ENCODE measurements at regions not wholly inside any gene's neighbourhood (a gene's known extent, or its start where the extent isn't known, plus 50 kb on each side); places are given as distances from the start of the nearest gene placed in this dataset.

- DNase-seq, result no peak
These were observed 138.4 kb upstream of the SPDL1 start for GRCh38 chr5:169445191-169445590.

- no peak for DNase-seq
These were observed 140.4 kb upstream of the SPDL1 start for GRCh38 chr5:169442913-169443784.

GRCh38 chr5:169442403-169442874, 141.1 kb upstream of the SPDL1 start:
- DNase-seq, result no peak

- DNase-seq, result no peak
These were observed 139.3 kb upstream of the SLIT3 start for GRCh38 chr5:169440107-169440705.

GRCh38 chr5:169439362-169439761, 138.4 kb upstream of the SLIT3 start:
- DNase-seq, result no peak

- no peak for DNase-seq
These were observed 134.7 kb upstream of the SLIT3 start for GRCh38 chr5:169435506-169436229.

- DNase-seq, result no peak
These were observed 132.3 kb upstream of the SLIT3 start for GRCh38 chr5:169433221-169433651.

DNA sequence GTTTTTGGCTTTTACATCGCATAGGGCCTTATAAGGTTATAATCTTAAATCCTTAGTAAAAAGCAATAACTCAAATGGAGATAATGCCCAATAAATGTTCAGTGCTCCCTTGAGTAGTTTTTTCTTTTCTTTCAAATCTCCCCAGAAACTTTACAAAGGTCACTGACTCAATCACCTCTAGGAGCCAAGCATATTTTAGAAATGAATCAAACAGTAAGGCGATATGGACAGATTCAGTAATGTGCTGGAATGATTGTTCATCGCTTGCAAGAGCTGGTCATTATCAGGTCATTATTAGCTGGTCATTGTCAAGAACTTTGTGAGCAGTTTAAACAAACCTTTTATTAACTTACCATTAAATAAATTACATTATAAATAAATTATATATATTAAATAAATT, 130.4 kb upstream of the SLIT3 start:
- no peak for DNase-seq

DNA sequence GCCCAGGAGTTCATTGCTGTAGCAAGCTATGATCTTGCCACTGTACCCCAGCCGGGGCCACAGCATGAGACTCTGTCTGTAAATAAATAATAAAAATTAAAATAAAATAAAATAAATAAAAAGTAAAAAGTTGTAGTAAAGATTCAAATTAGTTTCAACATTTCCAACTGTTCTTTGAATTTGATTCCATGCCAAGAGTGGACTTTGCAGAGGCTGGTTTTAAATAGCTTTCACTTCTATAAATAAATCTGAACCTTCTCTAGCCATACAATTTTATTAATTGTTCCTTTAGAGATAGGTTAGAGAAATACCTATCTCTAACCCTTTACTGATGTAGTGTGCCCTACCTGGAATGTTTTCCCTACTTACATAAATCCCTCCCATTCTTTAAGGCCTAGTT, 129.7 kb upstream of the SLIT3 start:
- DNase-seq, result no peak

GRCh38 chr5:169429044-169429443, 128.1 kb upstream of the SLIT3 start:
- DNase-seq, result no peak

DNA sequence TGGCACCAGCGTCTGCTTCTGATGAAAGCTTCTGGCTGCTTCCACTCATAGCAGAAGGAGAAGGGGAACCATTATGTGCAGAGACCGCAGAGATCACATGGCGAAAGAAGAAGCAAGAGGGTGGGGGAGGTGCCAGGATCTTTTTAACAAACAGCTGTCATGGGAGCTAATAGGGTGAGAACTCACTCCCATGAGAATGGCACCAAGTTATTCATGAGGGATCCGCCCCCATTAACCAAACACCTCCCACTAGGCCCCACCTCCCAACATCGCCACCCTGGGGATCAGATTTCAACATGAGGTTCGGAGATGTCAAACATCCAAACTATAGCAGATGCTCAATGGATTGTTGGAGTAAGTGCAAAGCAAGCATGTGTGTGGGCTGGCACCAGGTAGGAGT, 125.8 kb upstream of the SLIT3 start:
- peak; percentile 37 for DNase-seq

DNA sequence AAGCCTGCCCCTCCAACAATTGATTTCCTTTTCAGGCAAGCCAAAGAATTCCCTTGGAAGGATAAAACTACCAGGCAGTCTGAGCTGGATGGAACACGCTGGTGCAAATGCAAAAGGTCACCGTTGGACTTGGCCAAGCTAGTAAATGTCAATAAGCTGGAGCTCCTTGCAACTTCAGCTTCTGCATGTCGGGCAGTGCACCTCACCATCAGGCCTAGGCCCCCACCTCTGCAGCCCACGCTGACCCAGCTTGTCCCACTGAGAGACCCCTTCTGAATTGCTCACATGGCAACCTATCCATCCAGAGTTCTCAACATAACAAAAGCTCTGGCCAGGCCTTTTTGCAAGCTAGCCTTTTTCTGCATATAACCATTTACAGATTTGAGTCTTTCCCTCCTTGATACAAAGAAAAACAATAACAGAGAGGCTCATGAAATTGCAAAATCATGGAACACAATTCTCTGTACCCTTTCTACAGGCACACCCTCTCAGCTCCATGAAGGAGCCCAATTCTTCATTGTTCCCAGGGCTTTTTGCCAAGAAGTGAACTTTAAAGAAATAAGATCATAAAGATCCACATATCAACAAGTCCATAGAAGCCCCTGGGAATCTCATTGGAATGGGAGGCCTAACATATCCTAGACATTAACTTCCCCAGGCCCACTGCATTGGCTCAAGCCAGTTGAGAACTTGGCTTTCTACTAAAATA, 123.9 kb upstream of the SLIT3 start:
- no peak for DNase-seq

GRCh38 chr5:169424279-169424655, 123.3 kb upstream of the SLIT3 start:
- no peak for DNase-seq

GRCh38 chr5:169423580-169424278, 122.8 kb upstream of the SLIT3 start:
- no peak for DNase-seq

- no peak for DNase-seq
These were observed 121.1 kb upstream of the SLIT3 start for GRCh38 chr5:169422087-169422486.

DNA sequence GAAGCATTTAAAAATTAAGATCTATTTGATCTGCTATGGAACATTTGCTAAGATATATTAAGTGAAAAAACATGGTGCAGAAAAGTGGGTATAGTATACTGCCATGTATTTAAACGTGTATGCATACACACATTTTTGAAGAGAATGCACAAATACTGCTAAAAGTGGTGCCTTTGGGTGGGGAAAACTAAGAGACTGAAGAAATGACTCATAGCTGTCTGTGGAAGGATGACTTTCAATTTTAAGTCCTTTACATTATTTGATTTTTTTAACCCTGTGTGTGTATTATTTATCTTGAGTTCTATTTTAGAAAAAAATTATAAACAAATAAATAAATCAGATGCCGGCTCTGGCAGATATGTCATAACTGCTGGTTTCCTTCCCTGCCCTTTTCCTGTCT, 120.7 kb upstream of the SLIT3 start:
- DNase-seq, result no peak

- DNase-seq, result no peak
These were observed 116.7 kb upstream of the SLIT3 start for GRCh38 chr5:169417676-169418075.

- no peak for DNase-seq
These were observed 115.8 kb upstream of the SLIT3 start for GRCh38 chr5:169416583-169417196.

DNA sequence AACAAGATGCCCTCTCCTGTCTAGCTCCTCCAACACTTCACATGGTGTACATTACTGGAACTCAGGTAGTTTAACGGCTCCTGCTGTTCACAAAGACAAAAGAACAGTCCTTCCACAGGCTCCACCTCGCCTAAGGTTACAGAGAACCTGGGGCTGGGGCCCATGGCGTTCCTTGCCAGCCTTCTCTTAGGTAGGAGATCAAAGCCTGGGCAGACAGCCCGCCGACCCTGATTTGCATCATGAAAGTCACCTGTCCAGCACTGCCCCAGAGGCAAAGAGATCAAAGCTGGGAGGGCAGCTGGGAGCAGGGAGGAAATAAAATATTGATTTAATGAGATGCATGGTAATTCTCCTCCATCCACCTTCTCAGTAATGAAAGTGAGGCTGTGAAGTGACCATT, 115.0 kb upstream of the SLIT3 start:
- DNase-seq, result no peak

DNA sequence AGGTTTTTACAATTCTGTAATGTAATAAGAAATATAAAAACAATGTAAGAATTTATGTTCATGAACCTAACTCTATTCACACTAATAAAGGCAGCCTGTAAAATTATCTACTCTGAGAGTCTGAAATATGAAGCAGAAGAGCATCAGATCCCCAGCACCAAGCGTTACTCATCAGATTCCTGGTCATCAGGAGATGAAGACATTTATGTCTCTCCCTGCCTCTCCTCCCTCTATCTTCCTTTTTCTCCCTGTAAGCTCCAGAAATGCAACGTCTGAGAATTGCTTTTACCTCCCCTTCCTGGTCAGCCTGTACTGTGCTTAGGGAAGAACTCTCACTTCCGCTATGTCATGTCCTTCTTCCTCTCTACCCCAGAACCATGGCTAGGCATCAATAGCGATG, 114.4 kb upstream of the SLIT3 start:
- no peak for DNase-seq

DNA sequence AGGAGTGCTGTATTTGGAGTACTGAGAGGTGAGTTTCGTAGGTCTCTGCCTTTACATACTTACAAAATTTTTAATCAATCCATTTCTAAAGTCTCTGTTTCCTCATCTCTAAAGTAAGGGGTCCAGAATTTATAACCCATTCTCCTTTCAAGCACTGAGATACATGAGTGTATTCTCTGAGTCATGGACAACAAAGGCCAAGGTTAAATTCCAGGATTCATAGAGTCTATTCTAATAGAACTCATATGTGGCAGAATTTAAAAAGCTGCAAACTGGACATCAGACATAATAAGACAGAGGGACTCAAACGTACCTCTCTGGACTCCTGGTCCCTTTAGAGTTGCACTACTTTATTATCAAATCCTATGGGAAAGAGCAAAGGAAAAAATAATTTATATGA, 112.5 kb upstream of the SLIT3 start:
- no peak for DNase-seq

DNA sequence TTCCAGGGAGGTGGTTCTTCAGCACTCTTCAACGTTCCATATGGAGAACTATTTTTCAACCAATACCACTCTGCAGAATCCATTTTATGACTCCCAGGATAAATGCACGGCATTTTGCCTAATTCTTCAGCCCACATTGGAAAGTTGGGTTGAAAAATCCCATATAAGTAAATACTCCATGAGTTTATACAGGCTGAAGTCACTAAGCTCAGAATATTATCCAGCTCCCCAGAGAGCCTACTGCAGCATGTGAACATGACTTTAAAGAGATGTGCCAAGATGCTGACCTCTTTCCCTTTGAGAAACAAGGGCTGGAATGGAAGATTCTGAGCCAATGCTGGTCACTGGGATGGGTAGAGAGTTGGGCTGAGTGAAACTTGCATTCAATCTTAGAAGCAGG, 111.9 kb upstream of the SLIT3 start:
- no peak for DNase-seq
